Spleen (tissue), 11 donors: ENCODE measurements at regions not wholly inside any gene's neighbourhood (a gene's known extent, or its start where the extent isn't known, plus 50 kb on each side); places are given as distances from the start of the nearest gene placed in this dataset.

ENCODE experiments used
- DNase-seq: peaks from one replicate; pipeline ENCODE4 v3.0.0-alpha.2; 2020
- H3K27ac ChIP-seq, 8 donors: fragments of 200-600 bp; sonication (generic) in 7 of 8; 1 replicate in 4 of 8; 2 replicates in 4 of 8; pipeline versions ENCODE4 v1.5.0 to v1.8.0; 2016 to 2021; ENCODE audit warnings: inconsistent platforms in 4 of 8, mild to moderate bottlenecking in 4 of 8, moderate library complexity in 1 of 8
- H3K27me3 ChIP-seq, 7 donors: fragments of 200-600 bp; sonication (generic) in 6 of 7; replicated peaks in 1 of 7; 1 replicate in 4 of 7; 2 replicates in 3 of 7; pipeline versions ENCODE4 v1.5.0 to v1.8.0; 2016 to 2021; ENCODE audit warnings: inconsistent platforms in 3 of 7, mild to moderate bottlenecking in 1 of 7
- H3K36me3 ChIP-seq, 6 donors: fragments of 200-600 bp; sonication (generic) in 5 of 6; 1 replicate in 4 of 6; 2 replicates in 2 of 6; pipeline versions ENCODE4 v1.5.0 to v1.8.0; 2016 to 2021; ENCODE audit warnings: inconsistent platforms in 2 of 6
- H3K4me1 ChIP-seq, 6 donors: fragments of 200-600 bp; sonication (generic) in 5 of 6; 1 replicate in 3 of 6; 2 replicates in 3 of 6; pipeline versions ENCODE4 v1.5.0 to v1.8.0; 2016 to 2021; ENCODE audit warnings: inconsistent platforms in 3 of 6
- H3K4me3 ChIP-seq, 8 donors: fragments of 200-600 bp; sonication (generic) in 7 of 8; 1 replicate in 4 of 8; 2 replicates in 4 of 8; pipeline versions ENCODE4 v1.5.0 to v1.8.0; 2016 to 2021; ENCODE audit warnings: inconsistent platforms in 4 of 8, mild to moderate bottlenecking in 4 of 8, moderate library complexity in 2 of 8
- H3K9me3 ChIP-seq, 8 donors: fragments of 200-600 bp; sonication (generic) in 7 of 8; 1 replicate in 4 of 8; 2 replicates in 4 of 8; pipeline versions ENCODE4 v1.5.0 to v1.8.0; 2016 to 2021; ENCODE audit warnings: inconsistent platforms in 4 of 8
- POLR2A ChIP-seq, 3 donors: fragments of 450-650 bp; IDR thresholded peaks; one replicate each; pipeline ENCODE4 v1.5.1; 2017; ENCODE audit warnings: antibody characterized with exemption in 3 of 3, mild to moderate bottlenecking in 1 of 3
- POLR2AphosphoS5 ChIP-seq, 3 donors: sonication (generic); formaldehyde crosslinking; IDR thresholded peaks; one replicate each; pipeline ENCODE4 v1.5.1; 2017; ENCODE audit warnings: antibody characterized with exemption in 3 of 3
- WGBS, 5 donors: extraction: QIAGEN DNeasy Blood & Tissue Kit in 3 of 5; methylation state at CpG; one replicate each; pipeline versions ENCODE4 v1.1.5 to v1.1.7; 2013 to 2018; 5-methylcytosine and 5-hydroxymethylcytosine counted together
- intact Hi-C: fragments of 100-400 bp; cut with DNase I; formaldehyde crosslinking; loops from one replicate; pipeline ENCODE4 v1.15.0; 2023; ENCODE audit warnings: low total_unique reads
- TF ChIP-seq, protein P1 (sequence below), 11 experiments: fragments of 200-600 bp in 7 of 11; fragments of 450-650 bp in 4 of 11; sonication (generic) in 4 of 11; IDR thresholded peaks in 8 of 11; conservative IDR thresholded peaks in 3 of 11; 1 replicate in 7 of 11; 2 replicates in 4 of 11; pipeline versions ENCODE4 v1.4.0 to v1.8.0; 2016 to 2021; ENCODE audit warnings: antibody characterized with exemption in 11 of 11, inconsistent platforms in 4 of 11, mild to moderate bottlenecking in 1 of 11
- donor health status: healthy with polysubstance abuse.
- donor health status: DM: no; HTN: no; CAD: no; lungs with moderate emphysema.
- donor health status: DM: no; HTN: no; CAD: no.
- donor health status: Bipolar disorder and iron deficiency.
- donor health status: healthy.
- donor health status: DM: no; HTN: no; CAD: no.
- donor health status: DM: yes; HTN: yes; CAD: no.

DNA sequence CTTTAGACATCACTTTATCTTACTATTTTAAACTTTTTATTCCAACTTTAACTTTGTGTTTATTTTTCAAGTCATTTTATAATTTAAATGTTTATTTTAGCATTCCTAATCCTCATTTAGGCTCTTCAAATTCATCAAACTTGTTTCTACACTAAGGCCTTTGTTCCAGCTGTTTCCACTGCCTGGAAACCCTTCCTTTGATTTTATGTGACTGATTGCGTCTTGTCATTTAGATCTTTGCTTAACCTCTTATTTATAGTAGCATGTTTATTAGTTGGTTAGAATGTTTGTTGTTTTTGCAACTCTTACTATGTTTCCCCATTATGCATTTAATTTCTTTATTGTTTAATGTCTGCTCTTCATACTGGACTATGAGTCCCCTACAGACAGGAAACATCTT lies 132.0 kb downstream of the FAM181B start:
- H3K36me3 ChIP-seq = no peaks in the 10 kb centered on the region
- no peak for DNase-seq
- whole genome bisulfite sequencing, 5 donors = 74 to 81% (median 78%) methylated on average over 1 of the region's 1 CpG
- no peaks in the 10 kb centered on the region for H3K27me3 ChIP-seq
- no peak overlapping the region for H3K4me3 ChIP-seq
- no peaks in the 10 kb centered on the region for H3K4me1 ChIP-seq
- no peak for TF ChIP-seq POLR2AphosphoS5 (IDR thresholded peaks at IDR 0.05)
- TF ChIP-seq, protein P1, sequence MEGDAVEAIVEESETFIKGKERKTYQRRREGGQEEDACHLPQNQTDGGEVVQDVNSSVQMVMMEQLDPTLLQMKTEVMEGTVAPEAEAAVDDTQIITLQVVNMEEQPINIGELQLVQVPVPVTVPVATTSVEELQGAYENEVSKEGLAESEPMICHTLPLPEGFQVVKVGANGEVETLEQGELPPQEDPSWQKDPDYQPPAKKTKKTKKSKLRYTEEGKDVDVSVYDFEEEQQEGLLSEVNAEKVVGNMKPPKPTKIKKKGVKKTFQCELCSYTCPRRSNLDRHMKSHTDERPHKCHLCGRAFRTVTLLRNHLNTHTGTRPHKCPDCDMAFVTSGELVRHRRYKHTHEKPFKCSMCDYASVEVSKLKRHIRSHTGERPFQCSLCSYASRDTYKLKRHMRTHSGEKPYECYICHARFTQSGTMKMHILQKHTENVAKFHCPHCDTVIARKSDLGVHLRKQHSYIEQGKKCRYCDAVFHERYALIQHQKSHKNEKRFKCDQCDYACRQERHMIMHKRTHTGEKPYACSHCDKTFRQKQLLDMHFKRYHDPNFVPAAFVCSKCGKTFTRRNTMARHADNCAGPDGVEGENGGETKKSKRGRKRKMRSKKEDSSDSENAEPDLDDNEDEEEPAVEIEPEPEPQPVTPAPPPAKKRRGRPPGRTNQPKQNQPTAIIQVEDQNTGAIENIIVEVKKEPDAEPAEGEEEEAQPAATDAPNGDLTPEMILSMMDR (IDR thresholded peaks at IDR 0.05 in 8 of 11, conservative IDR thresholded peaks at IDR 0.05 in 3 of 11) = no peak
- TF ChIP-seq POLR2A (IDR thresholded peaks at IDR 0.05) = no peak
- H3K9me3 ChIP-seq = no peaks in the 10 kb centered on the region
- intact Hi-C loops = no loop called here
- no peak overlapping the region for H3K27ac ChIP-seq

DNA sequence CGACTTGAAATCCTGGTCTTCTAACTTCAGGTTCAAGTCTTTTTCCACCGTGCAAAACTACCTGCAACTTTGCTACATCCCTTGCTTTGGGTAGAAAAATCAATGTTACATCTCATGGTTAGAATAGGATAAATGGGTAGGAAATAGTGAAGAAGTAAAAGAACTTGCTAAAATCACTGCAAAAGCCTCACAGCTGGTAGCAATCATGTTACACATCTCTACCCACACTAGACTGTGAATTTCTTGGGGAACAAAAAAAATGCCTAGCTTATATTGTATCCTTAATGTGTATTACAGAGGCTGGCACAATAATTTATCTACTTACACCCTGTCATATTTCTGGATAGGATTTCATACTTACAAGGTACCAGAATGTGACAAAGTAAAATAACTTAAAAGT lies 133.8 kb downstream of the FAM181B start:
- DNase-seq = no peak

DNA sequence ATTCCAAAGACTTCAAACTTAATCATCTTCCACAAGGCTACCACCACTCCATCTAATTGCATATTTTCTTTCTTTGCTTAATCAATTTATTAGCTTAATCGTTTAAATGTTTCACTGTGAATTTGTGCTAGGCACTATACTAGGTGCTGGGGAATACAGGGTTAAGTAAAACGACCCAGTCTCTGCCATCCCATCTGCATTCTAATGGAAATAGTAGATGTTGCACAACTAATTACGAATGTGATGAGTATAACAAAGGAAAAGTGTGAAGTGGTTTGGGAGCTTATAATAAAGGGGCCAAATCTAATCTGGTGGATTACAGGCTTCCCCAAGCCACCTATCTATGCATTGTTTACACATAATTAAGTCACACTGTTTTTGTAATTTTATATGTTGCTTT lies 147.1 kb downstream of the FAM181B start:
- H3K27me3 ChIP-seq = no peaks in the 10 kb centered on the region
- WGBS, 5 donors = 56 to 65% (median 58%) methylated on average over 3 of the region's 3 CpGs
- H3K4me1 ChIP-seq = no peaks in the 10 kb centered on the region
- H3K9me3 ChIP-seq = peaks cover 0 to 11% (median 0%) of the 10 kb centered on the region in 8 donors
- no peak for DNase-seq
- TF ChIP-seq, protein P1 (IDR thresholded peaks at IDR 0.05 in 8 of 11, conservative IDR thresholded peaks at IDR 0.05 in 3 of 11) = no peak
- TF ChIP-seq POLR2A (IDR thresholded peaks at IDR 0.05) (no peak), POLR2AphosphoS5 (IDR thresholded peaks at IDR 0.05) (no peak)
- H3K4me3 ChIP-seq = no peak overlapping the region
- no peaks in the 10 kb centered on the region for H3K36me3 ChIP-seq
- intact Hi-C loops = no loop called here
- no peak overlapping the region for H3K27ac ChIP-seq

More for the DNA sequence above, 133.8 kb downstream of the FAM181B start:
- 79 to 91% (median 86%) methylated on average over 2 of the region's 2 CpGs for WGBS, 5 donors
- intact Hi-C loops = no loop called here
- Histone ChIP-seq H3K4me1 (no peaks in the 10 kb centered on the region), H3K4me3 (no peak overlapping the region), H3K36me3 (no peaks in the 10 kb centered on the region), H3K27ac (no peak overlapping the region), H3K9me3 (no peaks in the 10 kb centered on the region), H3K27me3 (no peaks in the 10 kb centered on the region)
- TF ChIP-seq, protein P1 (IDR thresholded peaks at IDR 0.05 in 8 of 11, conservative IDR thresholded peaks at IDR 0.05 in 3 of 11) = no peak
- TF ChIP-seq POLR2AphosphoS5 (IDR thresholded peaks at IDR 0.05) = no peak
- no peak for TF ChIP-seq POLR2A (IDR thresholded peaks at IDR 0.05)

DNA sequence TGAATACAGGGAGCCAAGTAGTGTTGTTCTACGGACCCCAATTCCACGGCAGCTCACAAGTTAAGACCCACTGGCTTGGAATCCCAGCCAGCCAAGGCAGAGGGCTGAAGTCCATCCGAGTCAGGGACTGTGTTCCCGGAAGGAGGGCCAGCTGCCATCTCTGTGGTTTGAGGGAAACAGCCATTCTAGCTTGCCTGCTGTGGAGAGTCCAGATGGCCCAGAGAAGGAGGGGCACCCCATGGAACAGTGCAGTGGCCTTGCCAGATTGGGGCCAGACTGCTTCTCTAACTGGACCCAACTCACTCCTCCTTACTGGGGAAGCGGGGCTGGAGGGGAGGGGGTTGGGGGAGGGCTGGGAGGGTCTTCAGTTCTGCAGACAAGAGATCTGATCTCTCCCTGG lies 156.4 kb downstream of the FAM181B start:
- Histone ChIP-seq H3K27ac (no peak overlapping the region), H3K9me3 (no peaks in the 10 kb centered on the region), H3K4me3 (no peak overlapping the region), H3K36me3 (no peaks in the 10 kb centered on the region), H3K4me1 (no peaks in the 10 kb centered on the region), H3K27me3 (peaks cover 0 to 8% (median 0%) of the 10 kb centered on the region in 7 donors)
- WGBS, 5 donors = 82 to 92% (median 83%) methylated on average over 4 to 5 of the region's 5 CpGs
- intact Hi-C loops = no loop called here
- DNase-seq = no peak
- TF ChIP-seq, protein P1 (IDR thresholded peaks at IDR 0.05 in 8 of 11, conservative IDR thresholded peaks at IDR 0.05 in 3 of 11) = no peak
- TF ChIP-seq POLR2AphosphoS5 (IDR thresholded peaks at IDR 0.05) (no peak), POLR2A (IDR thresholded peaks at IDR 0.05) (no peak)
